ENCODE measurements at regions not wholly inside any gene's neighbourhood (a gene's known extent, or its start where the extent isn't known, plus 50 kb on each side); places are given as distances from the start of the nearest gene placed in this dataset.

GRCh38 chr16:88299751-88300462 is 82.9 kb upstream of the ZNF469 start:
- Histone ChIP-seq H2AFZ (ENCODE audit: low read length) (no peak overlapping the region), H3K4ac (replicated peaks; ENCODE audit: insufficient read length, low read depth, low read length) (no peak overlapping the region), H3K4me2 (ENCODE audit: insufficient read depth in 1 of 2, low read depth in 2 of 2, low read length in 2 of 2) (no peak overlapping the region)

More at GRCh38 chr16:88299751-88300462, 82.9 kb upstream of the ZNF469 start:
- H3K27ac ChIP-seq (ENCODE audit: low read depth, low read length), result no peak overlapping the region
- H3K23ac ChIP-seq (ENCODE audit: insufficient read length), result no peak overlapping the region
- no peaks in the 10 kb centered on the region for H3K23me2 ChIP-seq (ENCODE audit: low read depth, low read length)
- no peak for TF ChIP-seq NRF1 (IDR thresholded peaks at IDR 0.05; ENCODE audit: low read depth, low read length)
- no peak for TF ChIP-seq TAF1 (IDR thresholded peaks at IDR 0.05; ENCODE audit: low read depth, low read length)
- TF ChIP-seq FOSL1 (IDR thresholded peaks at IDR 0.05; ENCODE audit: insufficient read depth, low read depth, low read length), result no peak
- no peak for TF ChIP-seq SRF (IDR thresholded peaks at IDR 0.05; ENCODE audit: low read depth, low read length)
- 90% methylated on average over 18 of the region's 19 CpGs; no CpG with 5 or more reads in 1 of the 2 experiments for WGBS, 2 experiments (ENCODE audit: extremely low coverage in 1 of 2, insufficient coverage in 1 of 2, insufficient read length in 1 of 2, insufficient replicate concordance in 2 of 2, low coverage in 1 of 2, low lambda C conversion rate in 2 of 2, missing lambda C conversion rate in 1 of 2)
- no peaks in the 10 kb centered on the region for H3K27me3 ChIP-seq (replicated peaks in 1 of 4; ENCODE audit: control insufficient read depth in 3 of 4, extremely low read depth in 1 of 4, insufficient read depth in 3 of 4, low read length in 3 of 4)
- no peaks in the 10 kb centered on the region for H3K79me1 ChIP-seq (ENCODE audit: low read depth, low read length)
- H2BK12ac ChIP-seq (ENCODE audit: low read depth, low read length), result no peak overlapping the region
- no peak overlapping the region for H3K56ac ChIP-seq (replicated peaks; ENCODE audit: insufficient read length, low read depth, low read length)
- DNase-seq (ENCODE audit: low read depth in 1 of 2, low spot score in 2 of 2) (no peak), FAIRE-seq (no peak)
- H4K20me1 ChIP-seq (replicated peaks in 1 of 2; ENCODE audit: control insufficient read depth in 1 of 2, insufficient read depth in 2 of 2, low read length in 2 of 2), result peaks cover 0 to 3% of the 10 kb centered on the region in 2 experiments
- no peak overlapping the region for H4K91ac ChIP-seq (replicated peaks; ENCODE audit: insufficient read length, low read length)
- ChIA-PET POLR2A (ENCODE audit: partially characterized antibody) (no interaction called here), CTCF (ENCODE audit: partially characterized antibody) (interaction anchor here (1.0 to 1.6 kb wide), 3 partner anchors 13 to 88 kb away, joined by 3 to 6 read pairs (median 5); no protein-coding TSS in a partner anchor)
- H3K14ac ChIP-seq (ENCODE audit: insufficient read length), result no peak overlapping the region
- H2BK15ac ChIP-seq (ENCODE audit: low read length), result no peak overlapping the region
- H2BK20ac ChIP-seq (ENCODE audit: low read length), result no peak overlapping the region
- no peak overlapping the region for H3K9ac ChIP-seq (replicated peaks in 1 of 4; ENCODE audit: extremely low read depth in 1 of 4, low read depth in 3 of 4, low read length in 3 of 4)
- H3K79me2 ChIP-seq (ENCODE audit: control insufficient read depth in 1 of 2, insufficient read depth in 2 of 2, low read length in 2 of 2), result no peaks in the 10 kb centered on the region
- peak overlapping the region; percentile 35 for H4K8ac ChIP-seq (ENCODE audit: extremely low read depth, insufficient read depth, low read length)
- H2AK5ac ChIP-seq (ENCODE audit: low read depth, low read length), result no peak overlapping the region
- H2BK5ac ChIP-seq (ENCODE audit: low read depth, low read length), result no peak overlapping the region
- no peak overlapping the region for H3K18ac ChIP-seq (ENCODE audit: extremely low read depth, low read length)
- H3K4me3 ChIP-seq (ENCODE audit: extremely low read depth in 1 of 4, insufficient read depth in 2 of 4, low read depth in 3 of 4, low read length in 4 of 4), result no peak overlapping the region
- no peaks in the 10 kb centered on the region for H3K4me1 ChIP-seq (replicated peaks in 1 of 4; ENCODE audit: control insufficient read depth in 3 of 4, insufficient read depth in 4 of 4, low read length in 3 of 4)
- no peaks in the 10 kb centered on the region; a peak in 1 of 4 replicates for H3K9me3 ChIP-seq (ENCODE audit: insufficient read depth in 2 of 2, low read depth in 1 of 2, low read length in 1 of 2)
- no peak overlapping the region for H4K5ac ChIP-seq (ENCODE audit: insufficient read length, low read depth, low read length)
- H2BK120ac ChIP-seq (replicated peaks; ENCODE audit: low read depth, low read length), result no peak overlapping the region
- H3K36me3 ChIP-seq (ENCODE audit: control insufficient read depth in 2 of 4, insufficient read depth in 4 of 4, low read length in 3 of 4), result no peaks in the 10 kb centered on the region

Measured in H1 (cell line).